ENCODE measurements at regions not wholly inside any gene's neighbourhood (a gene's known extent, or its start where the extent isn't known, plus 50 kb on each side); places are given as distances from the start of the nearest gene placed in this dataset.
A peak's percentile ranks its signal among the peaks of the same experiment; 100 is the strongest.

DNA sequence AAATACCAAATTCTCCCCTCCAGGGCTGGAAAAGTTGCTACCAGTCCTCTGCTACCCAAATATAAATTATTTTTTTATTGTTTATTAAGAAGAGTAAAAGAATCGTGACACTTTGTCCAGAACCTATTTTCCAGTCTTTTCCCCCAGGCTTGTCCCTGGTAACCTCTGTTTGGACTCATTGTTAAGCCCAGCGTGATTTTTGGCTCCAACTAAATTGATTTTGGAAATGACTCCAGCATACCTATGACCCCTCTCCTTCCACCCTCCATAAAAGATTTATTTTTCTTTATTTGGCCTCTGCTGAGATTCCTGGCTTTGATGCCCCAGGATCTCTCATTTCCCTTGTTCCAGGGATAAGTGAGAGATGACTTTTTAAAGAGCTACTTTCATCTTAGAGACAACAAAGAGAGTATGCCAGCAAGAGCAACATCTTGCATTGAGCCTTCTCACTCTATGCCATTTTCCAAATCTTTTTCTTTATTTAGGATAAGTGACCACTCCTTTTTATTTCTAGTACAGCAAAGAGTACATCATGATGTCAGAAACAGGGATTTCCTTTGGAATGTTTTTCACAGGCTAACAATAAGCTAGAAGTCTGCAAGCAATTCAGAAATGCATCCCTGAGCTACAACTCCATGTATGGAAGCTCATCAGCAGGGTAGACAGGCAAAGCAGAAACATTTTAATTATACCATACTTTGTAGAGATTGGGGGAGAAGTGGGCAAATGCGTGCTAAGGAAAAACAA is 75.8 kb downstream of the DAD1 start:
- no peak for DNase-seq (ENCODE audit: low read depth in 2 of 2)

DNA sequence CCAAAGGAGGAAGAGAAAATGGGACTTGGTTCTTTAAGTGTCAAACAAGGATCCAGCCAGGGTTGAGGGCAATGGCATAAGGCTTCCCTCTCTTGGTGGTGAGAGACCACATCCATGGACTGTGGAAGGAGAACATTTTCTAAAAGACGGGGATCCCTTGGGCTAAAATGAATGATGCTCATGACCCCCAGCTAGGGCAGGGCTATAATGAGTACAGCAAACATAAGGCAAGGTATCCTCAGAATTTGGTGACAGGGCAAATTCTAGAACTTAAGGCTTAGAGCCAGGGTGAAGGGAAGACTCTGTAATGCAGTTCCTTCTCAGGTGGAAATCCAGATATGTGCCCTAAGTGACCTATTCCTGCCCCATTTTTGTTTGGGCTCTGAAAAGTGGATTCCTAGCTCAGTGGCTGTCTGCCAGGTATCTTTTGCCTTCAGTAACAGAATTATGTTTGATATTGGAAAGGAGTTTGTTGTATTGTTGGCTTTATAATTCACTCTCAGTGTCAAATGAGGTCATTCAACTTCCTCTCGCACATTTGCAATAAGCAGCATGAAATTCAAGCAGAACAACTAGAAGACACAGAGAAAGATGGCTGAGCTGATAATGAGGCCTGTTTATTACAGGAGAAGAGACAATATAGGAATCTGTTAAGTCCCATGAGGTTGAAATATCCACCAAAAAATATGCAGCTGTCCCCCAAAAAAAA is 76.8 kb downstream of the DAD1 start:
- DNase-seq (ENCODE audit: low read depth in 2 of 2), result no peak

DNA sequence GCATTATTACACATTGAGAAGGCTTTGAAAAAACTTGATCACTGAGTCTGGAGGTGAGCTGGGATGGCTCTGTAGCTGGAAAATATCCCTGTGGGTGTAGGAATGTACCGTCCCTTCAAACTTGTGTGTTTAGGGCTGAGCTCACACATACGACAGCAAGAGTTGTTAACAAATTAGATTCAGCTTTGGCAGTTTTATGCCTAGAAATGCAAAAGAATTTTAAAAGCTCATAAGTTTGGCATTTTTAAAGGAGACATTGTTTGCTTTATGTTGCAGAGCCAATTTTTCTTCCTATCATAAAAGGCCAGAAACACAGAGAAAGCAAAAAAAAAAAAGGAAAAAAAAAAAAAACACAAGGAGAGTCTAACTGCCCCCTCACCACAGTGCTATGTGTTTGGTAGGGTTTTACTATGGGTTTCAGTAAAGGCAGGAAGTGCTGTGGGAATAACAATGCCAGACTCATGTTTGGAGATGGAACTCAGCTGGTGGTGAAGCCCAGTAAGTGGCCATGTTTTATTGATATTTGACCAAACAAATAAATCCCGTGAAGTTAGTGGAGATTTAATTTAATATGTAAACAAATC is 78.4 kb downstream of the DAD1 start:
- DNase-seq (ENCODE audit: low read depth in 2 of 2), result peak; percentile 45 to 58

DNA sequence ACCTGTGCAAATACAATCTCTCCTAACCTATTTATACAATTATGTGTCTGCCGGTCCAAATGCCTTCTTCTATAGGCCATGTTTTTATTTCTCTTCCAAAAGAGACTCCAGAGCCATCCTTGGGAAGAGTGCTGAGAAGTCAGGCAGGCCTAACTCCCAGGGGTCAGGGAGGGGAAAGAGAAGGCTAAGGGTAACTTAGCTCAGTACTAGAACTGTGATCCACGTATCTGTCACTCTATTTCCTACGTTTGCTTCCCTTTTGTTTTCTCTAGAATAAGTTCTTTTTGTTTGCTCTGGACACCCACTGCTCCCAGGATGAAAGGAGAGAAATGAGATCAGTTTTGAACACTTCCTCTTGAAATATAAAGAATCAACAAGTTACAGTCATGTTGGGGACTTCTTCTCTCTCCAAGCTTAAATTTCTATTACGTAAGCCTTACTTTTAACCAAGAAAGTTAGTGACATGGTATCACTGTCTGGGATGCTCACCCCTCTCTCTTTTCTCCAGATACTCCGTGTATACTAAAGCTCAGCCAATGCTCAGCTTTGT is 79.2 kb downstream of the DAD1 start:
- DNase-seq (ENCODE audit: low read depth in 2 of 2), result no peak

DNA sequence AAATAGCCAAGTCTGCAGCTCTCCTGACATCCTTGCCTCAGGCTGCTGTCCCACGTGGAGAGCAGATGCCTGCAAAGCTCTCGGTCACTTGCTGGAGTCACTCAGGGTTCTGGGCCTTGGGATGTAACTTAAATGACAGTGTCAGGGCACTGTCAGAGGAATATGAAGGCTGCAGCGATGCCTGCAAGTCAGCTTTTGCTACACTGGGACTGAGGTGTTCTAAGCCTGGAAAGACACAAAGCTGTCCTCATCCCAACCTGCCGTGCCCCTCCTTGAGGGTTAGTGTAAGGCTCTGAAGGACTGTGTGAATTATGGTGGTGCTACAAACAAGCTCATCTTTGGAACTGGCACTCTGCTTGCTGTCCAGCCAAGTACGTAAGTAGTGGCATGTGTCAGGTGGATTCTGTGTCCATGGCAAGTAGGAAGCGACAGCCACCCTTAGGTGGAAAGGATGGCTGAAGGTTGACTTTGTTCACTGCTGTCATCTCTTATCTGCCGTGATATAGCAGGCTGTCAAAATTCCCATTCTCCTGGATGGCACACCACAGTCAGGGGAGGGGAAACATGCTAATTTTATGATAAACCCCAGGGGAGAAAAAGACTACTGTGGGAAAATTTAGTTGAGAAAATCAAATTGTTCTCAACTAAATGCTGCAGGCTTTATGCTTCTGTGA is 79.9 kb downstream of the DAD1 start:
- DNase-seq (ENCODE audit: low read depth in 2 of 2), result no peak

DNA sequence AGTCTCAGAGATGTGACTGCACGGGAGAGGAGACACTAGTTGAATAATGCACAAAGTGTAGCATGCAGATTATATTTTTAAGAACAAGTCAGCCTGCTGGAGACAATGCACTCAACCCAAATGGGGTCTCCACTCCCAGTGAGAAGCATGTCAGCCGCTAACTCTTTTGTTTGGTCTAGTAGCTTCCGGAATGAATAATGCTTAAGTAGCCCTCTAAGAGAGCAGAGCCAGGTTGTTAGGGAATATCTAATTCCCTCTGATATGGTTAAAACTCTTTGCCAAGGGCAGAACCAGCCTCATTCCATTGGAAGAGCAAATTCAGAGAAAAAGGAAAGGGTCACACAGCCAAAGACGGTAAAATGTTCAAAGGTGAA is 80.4 kb downstream of the DAD1 start:
- no peak for DNase-seq (ENCODE audit: low read depth in 2 of 2)

DNA sequence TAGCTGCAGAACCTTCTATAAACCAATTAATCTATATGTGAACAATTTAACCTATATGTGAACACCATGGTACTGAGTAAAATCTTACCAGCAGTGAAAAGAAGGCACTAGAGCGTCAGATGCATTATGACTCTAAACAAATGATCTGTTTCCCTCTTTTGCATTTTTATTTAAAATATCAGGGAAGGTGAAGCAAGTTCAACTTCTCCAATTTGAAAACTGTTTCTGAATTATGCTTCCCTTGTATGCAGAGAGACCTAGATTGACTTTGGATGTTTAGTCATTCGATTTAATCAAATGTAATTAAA is 80.9 kb downstream of the DAD1 start:
- no peak for DNase-seq (ENCODE audit: low read depth in 2 of 2)

DNA sequence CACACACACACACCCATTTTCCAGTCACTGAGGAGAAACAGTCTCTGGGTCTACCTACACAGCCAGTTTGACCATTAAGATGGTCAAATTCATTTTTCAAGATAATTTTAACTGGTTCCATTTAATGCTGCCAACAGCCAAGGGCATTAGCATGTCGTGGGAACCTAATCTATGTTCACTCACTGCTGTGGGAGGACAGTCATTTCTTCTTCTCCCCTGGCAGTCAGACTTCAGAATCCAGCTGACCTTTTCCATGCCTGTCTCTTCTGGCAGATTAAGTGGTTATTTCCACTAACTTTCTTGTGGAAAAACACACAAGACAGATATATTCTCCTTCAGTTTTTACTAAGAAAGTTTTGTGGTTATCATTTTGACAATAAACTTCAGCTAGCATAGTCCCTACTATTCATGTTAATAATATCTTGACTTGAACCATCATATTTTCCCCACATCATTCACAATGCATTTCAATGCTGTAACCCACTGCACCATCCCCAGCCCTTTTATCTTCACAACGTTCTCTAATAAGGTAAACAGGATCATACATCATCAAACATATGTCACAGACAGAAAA is 82.2 kb downstream of the DAD1 start:
- DNase-seq (ENCODE audit: low read depth in 2 of 2), result no peak

DNA sequence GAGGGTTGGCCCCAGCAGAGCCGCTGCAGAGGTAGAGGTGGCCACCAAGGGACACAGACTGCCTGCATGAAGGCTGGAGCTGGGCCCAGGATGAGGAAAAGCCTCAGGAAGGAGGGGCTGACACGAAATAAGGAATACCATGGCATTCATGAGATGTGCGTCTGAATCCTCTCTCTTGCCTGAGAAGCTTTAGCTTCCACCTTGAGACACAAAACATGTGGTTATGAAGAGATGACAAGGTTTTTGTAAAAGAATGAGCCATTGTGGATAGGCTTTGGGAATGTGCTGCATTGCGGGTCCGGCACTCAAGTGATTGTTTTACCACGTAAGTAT is 82.7 kb downstream of the DAD1 start:
- DNase-seq (ENCODE audit: low read depth in 2 of 2), result no peak

DNA sequence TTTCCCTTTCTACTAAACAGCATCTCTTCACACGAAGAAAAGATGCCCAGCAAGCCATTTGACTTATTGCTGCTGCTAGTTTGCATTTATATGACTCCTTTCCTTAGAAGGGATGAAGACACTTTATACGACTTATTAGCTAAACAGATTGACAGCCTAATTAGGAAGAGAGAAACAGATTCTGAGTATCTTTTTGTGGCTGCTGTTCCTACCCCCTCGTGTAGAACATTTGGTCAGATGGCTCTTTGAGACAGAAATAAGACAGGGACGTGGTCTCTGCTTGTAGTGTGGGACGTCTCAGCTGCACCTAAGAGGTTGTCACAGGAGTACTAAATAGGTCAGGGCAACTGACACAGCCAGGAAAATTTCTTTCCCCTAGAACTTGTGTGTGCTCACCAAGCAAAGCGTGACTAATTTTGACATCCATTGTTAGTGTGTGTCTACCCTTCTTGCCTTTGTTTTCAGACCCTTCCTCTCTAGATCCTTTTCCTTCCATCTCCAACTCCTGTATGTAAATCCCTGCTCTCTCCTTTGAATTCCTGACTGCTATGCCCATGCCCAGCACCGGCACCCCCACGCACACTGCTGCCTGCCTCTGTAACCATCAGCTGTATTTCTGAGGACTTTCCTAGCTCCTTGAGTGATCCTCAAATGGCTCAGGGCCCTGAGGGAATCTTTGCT is 83.2 kb downstream of the DAD1 start:
- no peak for DNase-seq (ENCODE audit: low read depth in 2 of 2)

DNA sequence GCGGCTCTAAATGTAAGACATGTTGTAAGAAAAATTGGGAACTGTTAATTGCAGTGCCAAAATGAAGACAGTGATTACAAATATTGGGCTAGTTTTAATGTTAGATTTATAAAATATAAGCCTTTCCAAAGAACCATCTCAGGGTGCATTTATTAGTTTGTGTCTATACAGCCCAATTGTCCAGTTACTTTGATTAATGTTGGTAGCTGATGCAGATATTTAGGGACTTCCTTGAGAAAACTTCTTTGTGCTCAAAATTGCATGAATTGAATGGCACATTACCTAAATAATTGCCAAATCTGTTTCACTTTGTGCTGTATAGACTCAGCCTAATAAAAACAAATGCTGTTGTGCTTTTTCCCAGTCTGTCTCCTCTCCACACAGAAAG is 83.7 kb downstream of the DAD1 start:
- no peak for DNase-seq (ENCODE audit: low read depth in 2 of 2)

DNA sequence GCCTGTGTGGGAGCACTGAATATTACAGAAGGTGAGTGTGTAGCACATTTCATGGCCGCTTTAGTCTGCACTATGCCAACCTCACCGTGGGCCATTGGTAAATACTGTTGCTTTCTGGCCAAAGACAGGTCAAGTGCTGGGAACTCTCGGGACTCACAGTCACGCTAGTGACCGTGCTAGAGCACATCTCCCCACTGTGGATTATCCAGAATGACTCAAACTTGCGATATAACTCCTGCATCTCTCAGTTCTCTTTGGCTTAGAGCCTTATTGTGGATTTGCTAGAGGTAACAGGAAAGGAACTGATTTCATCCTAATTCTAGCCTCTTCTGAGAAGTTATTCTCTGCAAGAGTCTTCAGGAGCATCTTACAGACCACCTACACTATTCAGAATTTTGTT is 86.5 kb downstream of the DAD1 start:
- DNase-seq (ENCODE audit: low read depth in 2 of 2), result no peak

DNA sequence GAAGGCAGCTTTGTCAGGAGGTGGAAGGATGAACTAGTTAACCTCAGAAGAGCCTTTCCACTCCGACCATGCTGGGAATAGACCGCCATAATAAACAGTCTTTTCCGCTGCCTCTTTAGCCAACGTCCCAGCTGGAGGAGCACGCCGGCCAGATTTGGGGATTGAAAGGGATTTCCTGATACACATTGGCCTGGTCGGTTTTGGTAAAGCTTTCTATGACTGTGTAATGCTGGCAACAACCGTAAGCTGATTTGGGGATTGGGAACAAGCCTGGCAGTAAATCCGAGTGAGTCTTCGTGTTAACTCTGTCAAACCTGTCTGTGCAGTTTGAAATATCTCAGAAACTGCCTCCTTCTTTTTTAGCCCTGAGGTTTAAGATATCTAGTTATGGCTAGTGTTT is 87.0 kb downstream of the DAD1 start:
- no peak for DNase-seq (ENCODE audit: low read depth in 2 of 2)

DNA sequence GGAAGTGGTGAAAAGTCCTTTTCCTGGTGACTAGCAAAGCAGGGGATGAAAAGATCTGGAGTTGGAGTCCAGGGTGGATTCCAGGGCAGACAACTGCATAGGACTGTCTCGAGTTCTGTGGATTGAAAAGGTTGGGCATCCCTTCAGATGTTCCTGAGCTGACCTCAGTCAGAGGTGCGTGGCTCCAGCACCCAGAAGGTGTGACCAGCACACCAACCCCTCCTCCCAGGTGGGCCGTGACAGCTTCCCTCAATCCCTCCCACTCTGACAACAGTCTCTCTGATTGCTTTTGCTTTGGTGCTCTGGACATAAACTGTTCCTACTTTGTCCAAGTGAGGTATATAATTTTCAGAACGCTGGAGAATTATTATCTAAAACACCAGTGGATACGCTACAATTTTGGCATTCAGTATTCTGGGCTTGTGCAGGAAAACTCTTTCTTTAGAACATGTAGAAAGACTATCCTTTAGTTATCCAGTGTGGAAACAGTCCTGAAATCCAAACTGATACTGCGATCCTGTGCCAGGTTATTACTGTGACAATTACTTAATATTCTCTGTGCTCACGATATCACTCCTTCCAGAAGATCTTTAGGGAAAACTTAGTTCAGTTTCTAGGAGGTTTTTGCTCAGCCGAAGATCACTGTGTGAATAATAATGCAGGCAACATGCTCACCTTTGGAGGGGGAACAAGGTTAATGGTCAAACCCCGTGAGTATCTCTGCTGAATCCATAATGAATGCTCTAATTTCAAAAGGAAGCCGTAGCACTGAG is 87.9 kb downstream of the DAD1 start:
- no peak for DNase-seq (ENCODE audit: low read depth in 2 of 2)

DNA sequence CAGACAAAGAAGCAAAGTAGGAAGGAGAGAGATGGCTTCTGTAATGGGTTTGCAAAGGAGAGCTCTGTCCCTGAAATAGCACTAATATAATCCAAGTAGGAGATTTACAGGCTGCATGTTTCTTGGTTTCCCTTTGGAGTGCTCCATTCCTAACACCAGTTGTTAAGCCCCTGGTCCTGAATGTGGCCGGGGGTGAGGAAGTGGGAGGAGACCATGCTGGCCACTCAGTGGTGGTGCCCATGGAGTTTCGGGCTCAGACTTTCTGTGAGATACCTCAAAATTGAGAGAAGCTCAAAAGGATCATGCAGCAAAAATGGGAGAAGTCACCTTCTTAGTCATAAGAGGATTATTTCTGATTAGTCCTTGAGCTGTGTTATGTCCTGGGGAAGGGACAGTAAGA is 88.5 kb downstream of the DAD1 start:
- DNase-seq (ENCODE audit: low read depth in 2 of 2), result no peak

DNA sequence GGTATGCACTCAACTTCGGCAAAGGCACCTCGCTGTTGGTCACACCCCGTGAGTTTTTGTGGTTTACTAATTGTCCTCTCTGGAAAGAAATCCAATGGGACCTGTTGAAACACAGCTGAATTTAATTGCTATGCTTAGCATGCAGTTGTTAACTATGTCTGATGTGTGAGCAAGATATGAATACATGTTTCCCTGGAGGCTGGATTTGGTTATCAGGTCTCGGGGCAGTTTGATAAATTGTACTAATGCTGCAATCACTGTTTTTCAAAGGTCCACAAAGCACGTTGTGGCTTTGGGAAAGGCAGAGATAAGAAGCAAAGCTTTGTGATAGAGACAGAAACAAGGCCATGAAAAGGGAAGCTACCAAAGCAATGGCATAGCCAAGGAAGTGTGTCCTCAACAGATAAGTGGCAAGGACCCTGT is 91.3 kb downstream of the DAD1 start:
- DNase-seq (ENCODE audit: low read depth in 2 of 2), result no peak

DNA sequence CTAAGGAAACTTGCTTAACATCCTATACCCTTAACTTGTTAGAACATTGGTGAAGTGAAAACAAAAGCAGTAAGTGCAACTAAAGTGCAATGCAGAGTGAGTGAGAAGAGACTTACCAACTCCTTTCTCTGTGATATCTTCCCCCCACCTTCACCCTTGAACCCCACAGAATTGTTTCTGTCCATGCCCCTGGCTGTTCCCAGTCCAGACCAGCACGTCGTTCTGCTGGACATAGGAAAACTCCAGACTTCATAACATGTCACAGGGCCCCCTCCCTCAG is 91.9 kb downstream of the DAD1 start:
- DNase-seq (ENCODE audit: low read depth in 2 of 2), result no peak

DNA sequence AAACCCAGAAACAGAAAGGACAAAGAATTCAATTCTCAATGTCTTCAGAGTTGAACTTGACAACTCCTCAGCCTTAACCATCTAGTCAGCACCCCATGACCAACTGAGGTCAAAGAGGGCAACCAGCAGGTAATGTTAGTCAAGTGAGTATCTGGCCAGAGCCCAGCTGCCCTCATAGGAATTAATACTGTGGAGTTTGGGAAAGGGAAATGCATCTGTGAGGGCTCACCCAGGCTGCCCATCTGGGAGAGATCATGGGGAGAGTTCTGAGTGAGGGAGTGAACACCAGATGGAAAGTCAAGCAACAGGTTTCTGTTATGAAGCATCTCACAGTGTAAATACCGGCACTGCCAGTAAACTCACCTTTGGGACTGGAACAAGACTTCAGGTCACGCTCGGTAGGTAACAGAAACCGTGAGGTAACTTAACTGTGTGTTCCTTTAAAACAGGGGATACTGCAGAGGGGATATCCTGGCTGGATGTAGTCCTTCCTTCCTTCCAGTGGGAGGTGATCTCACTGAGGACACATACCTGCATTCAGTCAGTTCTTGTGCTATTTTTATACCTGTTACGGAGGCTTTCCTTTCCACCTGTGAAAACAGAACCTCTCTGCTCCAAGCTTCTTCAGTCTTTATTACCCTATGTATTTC is 94.4 kb downstream of the DAD1 start:
- no peak for DNase-seq (ENCODE audit: low read depth in 2 of 2)

DNA sequence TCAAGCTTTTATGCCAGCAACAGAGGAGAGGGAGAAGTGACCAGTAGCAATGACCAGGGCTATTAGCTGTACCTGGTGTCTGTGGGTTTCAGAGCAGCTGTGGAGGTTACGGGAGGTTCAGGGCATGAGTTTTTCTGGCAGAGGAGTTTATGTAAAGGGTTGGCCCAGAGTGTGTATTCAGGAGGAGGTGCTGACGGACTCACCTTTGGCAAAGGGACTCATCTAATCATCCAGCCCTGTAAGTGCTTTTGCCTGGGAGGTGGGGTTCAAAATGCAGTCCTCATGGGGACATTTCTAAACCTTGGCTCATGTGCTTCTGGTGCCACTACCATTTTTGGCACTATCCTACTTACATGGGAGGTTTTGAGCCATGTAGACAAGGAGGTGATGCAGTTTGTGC is 95.3 kb downstream of the DAD1 start:
- DNase-seq (ENCODE audit: low read depth in 2 of 2), result no peak

DNA sequence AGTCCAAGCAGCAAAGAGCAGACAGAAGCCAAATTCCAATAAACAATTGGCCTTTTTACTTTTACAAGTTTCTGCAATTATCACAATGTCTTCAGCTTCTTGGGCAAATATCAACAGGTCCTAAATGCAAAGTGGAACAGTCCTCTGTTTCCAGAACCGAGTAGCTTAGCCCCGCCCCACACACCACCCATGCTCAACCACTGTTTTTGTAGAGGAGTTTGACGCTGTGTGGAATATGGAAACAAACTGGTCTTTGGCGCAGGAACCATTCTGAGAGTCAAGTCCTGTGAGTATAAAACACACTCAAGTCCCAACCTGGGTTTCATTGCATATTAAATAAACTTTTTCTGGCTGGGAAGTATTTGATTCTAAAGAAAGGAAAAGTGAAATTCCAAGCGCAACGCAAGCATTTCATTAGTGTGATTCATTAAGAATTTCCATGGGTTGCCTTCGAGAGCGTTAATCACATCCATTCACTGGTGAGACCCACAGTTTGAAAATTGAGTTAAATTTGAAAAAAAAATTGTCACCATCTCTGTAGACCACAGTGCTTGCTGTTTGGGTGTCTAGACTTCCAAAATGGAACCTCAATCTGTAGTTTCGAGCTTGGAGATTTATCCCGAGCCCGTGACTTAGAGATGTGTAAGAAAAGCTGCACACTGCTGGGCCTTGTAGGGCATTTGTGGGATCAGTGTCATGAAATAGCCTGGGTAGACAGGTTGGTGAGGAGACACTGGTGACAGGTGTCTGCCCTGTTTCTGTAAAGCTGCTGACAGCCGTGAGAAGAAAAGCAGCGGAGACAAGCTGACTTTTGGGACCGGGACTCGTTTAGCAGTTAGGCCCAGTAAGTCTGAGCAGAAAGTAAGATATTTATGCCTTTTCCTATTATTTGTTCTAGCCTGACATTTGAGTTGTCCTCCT is 96.1 kb downstream of the DAD1 start:
- DNase-seq (ENCODE audit: low read depth in 2 of 2), result no peak
